ENCODE measurements at regions not wholly inside any gene's neighbourhood (a gene's known extent, or its start where the extent isn't known, plus 50 kb on each side); places are given as distances from the start of the nearest gene placed in this dataset.

DNA sequence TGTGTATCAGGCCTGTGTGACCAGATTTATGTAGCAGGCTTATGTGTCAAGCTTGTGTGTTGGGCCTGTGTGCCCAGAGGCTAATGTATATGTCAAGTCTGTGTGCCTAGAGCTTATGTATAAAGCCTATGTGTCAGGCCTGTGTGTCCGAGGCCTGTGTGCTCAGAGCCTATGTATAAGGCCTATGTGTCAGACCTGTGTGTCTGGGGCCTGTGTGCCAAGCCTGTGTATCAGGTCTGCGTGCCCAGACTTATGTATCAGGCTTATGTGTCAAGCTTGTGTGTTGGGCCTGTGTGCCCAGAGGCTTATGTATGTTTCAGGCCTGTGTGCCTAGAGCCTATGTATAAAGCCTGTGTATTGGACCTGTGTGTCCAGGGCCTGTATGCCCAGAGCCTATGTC, 249.3 kb upstream of the AVPR1A start:
- Histone ChIP-seq H3K4me3 (no peak overlapping the region), H3K79me2 (ENCODE audit: control insufficient read depth, insufficient read depth, low read length) (no peaks in the 10 kb centered on the region), H3K4me2 (ENCODE audit: control insufficient read depth, insufficient read depth) (no peak overlapping the region), H4K20me1 (ENCODE audit: control insufficient read depth, insufficient read depth) (no peaks in the 10 kb centered on the region), H3K9me3 (replicated peaks; ENCODE audit: control insufficient read depth, insufficient read depth, low read length) (no peaks in the 10 kb centered on the region; the same call in 2 of the 3 replicates), H3K27me3 (replicated peaks in 1 of 2; ENCODE audit: control insufficient read depth in 2 of 2, insufficient read depth in 2 of 2, low read length in 1 of 2) (no peaks in the 10 kb centered on the region), H2AFZ (ENCODE audit: control insufficient read depth, low read depth, low read length) (no peak overlapping the region), H3K4me1 (ENCODE audit: control insufficient read depth, insufficient read depth, low read length) (no peaks in the 10 kb centered on the region), H3K36me3 (ENCODE audit: control insufficient read depth in 2 of 2, insufficient read depth in 2 of 2, low read length in 1 of 2) (no peaks in the 10 kb centered on the region), H3K9ac (ENCODE audit: control insufficient read depth, insufficient read depth, low read length) (no peak overlapping the region), H3K27ac (ENCODE audit: control insufficient read depth, insufficient read depth) (no peak overlapping the region)
- SMC1A ChIA-PET (ENCODE audit: uncharacterized antibody, unreplicated experiment) = no interaction called here
- ATAC-seq (no peak), DNase-seq (ENCODE audit: low read depth, low spot score) (no peak), FAIRE-seq (no peak)
- in situ Hi-C loops (cut with MboI) = loop anchor here (25.0 kb wide), 1 partner anchor 862 kb away; no protein-coding TSS in a partner anchor
- BruUV-seq (replicated peaks) = no TSS peak
- intact Hi-C loops (cut with micrococcal nuclease; ENCODE audit: unreplicated experiment) = no loop called here
- WGBS (ENCODE audit: insufficient coverage, insufficient replicate concordance, low lambda C conversion rate, missing lambda C conversion rate) = 32% methylated on average over 2 of the region's 2 CpGs
- TF ChIP-seq ZNF384 (IDR thresholded peaks at IDR 0.05; ENCODE audit: borderline replicate concordance, low read depth, low read length) (no peak), ZNF207 (IDR thresholded peaks at IDR 0.05; ENCODE audit: borderline replicate concordance) (no peak), STAT1 (conservative IDR thresholded peaks at IDR 0.05) (no peak), TCF12 (IDR thresholded peaks at IDR 0.05; ENCODE audit: low read depth, low read length) (no peak), SP1 (IDR thresholded peaks at IDR 0.05; ENCODE audit: low read depth, low read length) (no peak), CHD4 (IDR thresholded peaks at IDR 0.05) (no peak), MYB (IDR thresholded peaks at IDR 0.05; ENCODE audit: borderline replicate concordance, low read depth, low read length) (no peak), GATAD2B (conservative IDR thresholded peaks at IDR 0.05; ENCODE audit: low read depth) (no peak), NFIC (IDR thresholded peaks at IDR 0.05; ENCODE audit: low read depth, low read length) (no peak), NR2F1 (conservative IDR thresholded peaks at IDR 0.05) (no peak), SPI1 (IDR thresholded peaks at IDR 0.05; ENCODE audit: borderline replicate concordance, insufficient read depth, low read depth, low read length) (no peak), CBFB (IDR thresholded peaks at IDR 0.05; ENCODE audit: low read depth) (no peak), IRF4 (IDR thresholded peaks at IDR 0.05; ENCODE audit: low read depth, low read length) (no peak), BCL11A (IDR thresholded peaks at IDR 0.05; ENCODE audit: low read depth, low read length) (no peak), JUND (IDR thresholded peaks at IDR 0.05; ENCODE audit: low read depth, low read length) (no peak), BRCA1 (IDR thresholded peaks at IDR 0.05; ENCODE audit: low read depth, low read length) (no peak), ATF7 (IDR thresholded peaks at IDR 0.05; ENCODE audit: low read depth) (no peak)
- TF ChIP-seq, protein P1, sequence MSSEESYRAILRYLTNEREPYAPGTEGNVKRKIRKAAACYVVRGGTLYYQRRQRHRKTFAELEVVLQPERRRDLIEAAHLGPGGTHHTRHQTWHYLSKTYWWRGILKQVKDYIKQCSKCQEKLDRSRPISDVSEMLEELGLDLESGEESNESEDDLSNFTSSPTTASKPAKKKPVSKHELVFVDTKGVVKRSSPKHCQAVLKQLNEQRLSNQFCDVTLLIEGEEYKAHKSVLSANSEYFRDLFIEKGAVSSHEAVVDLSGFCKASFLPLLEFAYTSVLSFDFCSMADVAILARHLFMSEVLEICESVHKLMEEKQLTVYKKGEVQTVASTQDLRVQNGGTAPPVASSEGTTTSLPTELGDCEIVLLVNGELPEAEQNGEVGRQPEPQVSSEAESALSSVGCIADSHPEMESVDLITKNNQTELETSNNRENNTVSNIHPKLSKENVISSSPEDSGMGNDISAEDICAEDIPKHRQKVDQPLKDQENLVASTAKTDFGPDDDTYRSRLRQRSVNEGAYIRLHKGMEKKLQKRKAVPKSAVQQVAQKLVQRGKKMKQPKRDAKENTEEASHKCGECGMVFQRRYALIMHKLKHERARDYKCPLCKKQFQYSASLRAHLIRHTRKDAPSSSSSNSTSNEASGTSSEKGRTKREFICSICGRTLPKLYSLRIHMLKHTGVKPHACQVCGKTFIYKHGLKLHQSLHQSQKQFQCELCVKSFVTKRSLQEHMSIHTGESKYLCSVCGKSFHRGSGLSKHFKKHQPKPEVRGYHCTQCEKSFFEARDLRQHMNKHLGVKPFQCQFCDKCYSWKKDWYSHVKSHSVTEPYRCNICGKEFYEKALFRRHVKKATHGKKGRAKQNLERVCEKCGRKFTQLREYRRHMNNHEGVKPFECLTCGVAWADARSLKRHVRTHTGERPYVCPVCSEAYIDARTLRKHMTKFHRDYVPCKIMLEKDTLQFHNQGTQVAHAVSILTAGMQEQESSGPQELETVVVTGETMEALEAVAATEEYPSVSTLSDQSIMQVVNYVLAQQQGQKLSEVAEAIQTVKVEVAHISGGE (CRISPR knock-in tag; IDR thresholded peaks at IDR 0.05) = no peak
- TF ChIP-seq, protein P2, sequence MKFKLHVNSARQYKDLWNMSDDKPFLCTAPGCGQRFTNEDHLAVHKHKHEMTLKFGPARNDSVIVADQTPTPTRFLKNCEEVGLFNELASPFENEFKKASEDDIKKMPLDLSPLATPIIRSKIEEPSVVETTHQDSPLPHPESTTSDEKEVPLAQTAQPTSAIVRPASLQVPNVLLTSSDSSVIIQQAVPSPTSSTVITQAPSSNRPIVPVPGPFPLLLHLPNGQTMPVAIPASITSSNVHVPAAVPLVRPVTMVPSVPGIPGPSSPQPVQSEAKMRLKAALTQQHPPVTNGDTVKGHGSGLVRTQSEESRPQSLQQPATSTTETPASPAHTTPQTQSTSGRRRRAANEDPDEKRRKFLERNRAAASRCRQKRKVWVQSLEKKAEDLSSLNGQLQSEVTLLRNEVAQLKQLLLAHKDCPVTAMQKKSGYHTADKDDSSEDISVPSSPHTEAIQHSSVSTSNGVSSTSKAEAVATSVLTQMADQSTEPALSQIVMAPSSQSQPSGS (IDR thresholded peaks at IDR 0.05; ENCODE audit: low read length) = no peak
- CTCF ChIA-PET = no interaction called here
- POLR2A ChIA-PET = no interaction called here
- RAD21 ChIA-PET (ENCODE audit: unreplicated experiment) = interaction anchor here (0.6 kb wide), 1 partner anchor 362 kb away, joined by 3 read pairs; no protein-coding TSS in a partner anchor

Data from GM12878 (cell line).